HCT116 (cell line): ENCODE measurements at regions not wholly inside any gene's neighbourhood (a gene's known extent, or its start where the extent isn't known, plus 50 kb on each side); places are given as distances from the start of the nearest gene placed in this dataset.

ENCODE experiments used
- CTCF ChIP-seq, 3 experiments: fragments of 200-600 bp in 1 of 3; sonication (generic) in 1 of 3; IDR thresholded peaks in 2 of 3; conservative IDR thresholded peaks in 1 of 3; 2 replicates each; pipeline ENCODE4 v1.5.1; 2012 to 2017; ENCODE audit warnings: low read depth in 2 of 3, low read length in 2 of 3, antibody characterized with exemption in 1 of 3, borderline replicate concordance in 1 of 3, control low read depth in 1 of 3, mild to moderate bottlenecking in 1 of 3, mixed read lengths in 1 of 3, mixed run types in 1 of 3, moderate library complexity in 1 of 3; ENCODE audit not compliant: insufficient read depth in 1 of 3
- TF ChIP-seq, protein P1 (sequence below): IDR thresholded peaks from 2 replicates; pipeline ENCODE4 v1.6.1; 2012; ENCODE audit warnings: low read depth

DNA sequence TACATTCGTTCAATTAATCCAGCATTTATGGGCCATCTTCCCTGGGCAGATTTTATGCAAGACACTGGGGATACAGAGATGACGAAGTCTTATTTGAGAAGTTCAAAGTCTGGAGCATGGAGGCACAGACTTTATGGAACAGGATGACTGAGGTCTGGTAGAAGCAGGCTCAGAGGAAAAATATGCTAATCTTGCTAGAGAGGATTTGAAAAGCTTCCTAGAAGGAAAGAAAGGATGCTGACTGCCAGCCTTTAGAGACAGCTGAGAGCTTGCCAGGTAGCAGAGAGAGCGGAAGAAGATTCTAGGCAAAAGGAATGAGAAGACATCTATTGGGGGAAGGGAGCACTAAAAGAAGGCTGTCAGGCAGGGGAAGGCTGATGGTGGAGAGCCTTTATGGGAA is 75.5 kb upstream of the ATP5PO start:
- TF ChIP-seq, protein P1, sequence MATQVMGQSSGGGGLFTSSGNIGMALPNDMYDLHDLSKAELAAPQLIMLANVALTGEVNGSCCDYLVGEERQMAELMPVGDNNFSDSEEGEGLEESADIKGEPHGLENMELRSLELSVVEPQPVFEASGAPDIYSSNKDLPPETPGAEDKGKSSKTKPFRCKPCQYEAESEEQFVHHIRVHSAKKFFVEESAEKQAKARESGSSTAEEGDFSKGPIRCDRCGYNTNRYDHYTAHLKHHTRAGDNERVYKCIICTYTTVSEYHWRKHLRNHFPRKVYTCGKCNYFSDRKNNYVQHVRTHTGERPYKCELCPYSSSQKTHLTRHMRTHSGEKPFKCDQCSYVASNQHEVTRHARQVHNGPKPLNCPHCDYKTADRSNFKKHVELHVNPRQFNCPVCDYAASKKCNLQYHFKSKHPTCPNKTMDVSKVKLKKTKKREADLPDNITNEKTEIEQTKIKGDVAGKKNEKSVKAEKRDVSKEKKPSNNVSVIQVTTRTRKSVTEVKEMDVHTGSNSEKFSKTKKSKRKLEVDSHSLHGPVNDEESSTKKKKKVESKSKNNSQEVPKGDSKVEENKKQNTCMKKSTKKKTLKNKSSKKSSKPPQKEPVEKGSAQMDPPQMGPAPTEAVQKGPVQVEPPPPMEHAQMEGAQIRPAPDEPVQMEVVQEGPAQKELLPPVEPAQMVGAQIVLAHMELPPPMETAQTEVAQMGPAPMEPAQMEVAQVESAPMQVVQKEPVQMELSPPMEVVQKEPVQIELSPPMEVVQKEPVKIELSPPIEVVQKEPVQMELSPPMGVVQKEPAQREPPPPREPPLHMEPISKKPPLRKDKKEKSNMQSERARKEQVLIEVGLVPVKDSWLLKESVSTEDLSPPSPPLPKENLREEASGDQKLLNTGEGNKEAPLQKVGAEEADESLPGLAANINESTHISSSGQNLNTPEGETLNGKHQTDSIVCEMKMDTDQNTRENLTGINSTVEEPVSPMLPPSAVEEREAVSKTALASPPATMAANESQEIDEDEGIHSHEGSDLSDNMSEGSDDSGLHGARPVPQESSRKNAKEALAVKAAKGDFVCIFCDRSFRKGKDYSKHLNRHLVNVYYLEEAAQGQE = no peak
- no peak for TF ChIP-seq CTCF (IDR thresholded peaks at IDR 0.05 in 2 of 3, conservative IDR thresholded peaks at IDR 0.05 in 1 of 3; ENCODE audit: borderline replicate concordance in 1 of 3, insufficient read depth in 1 of 3, low read depth in 2 of 3, low read length in 2 of 3)
